ENCODE measurements at regions not wholly inside any gene's neighbourhood (a gene's known extent, or its start where the extent isn't known, plus 50 kb on each side); places are given as distances from the start of the nearest gene placed in this dataset.

GRCh38 chr13:69264362-69265334, 843.0 kb upstream of the ATXN8OS start:
- ATAC-seq (no peak), DNase-seq (no peak)
- TF ChIP-seq CTCF (IDR thresholded peaks at IDR 0.05): no peak
- Mint-ChIP-seq H3K4me1 (no peaks in the 10 kb centered on the region), H3K4me3 (no peak overlapping the region), H3K27me3 (ENCODE audit: low read depth in 2 of 2) (no peaks in the 10 kb centered on the region), H3K36me3 (peaks cover 11% of the 10 kb centered on the region), H3K27ac (no peak overlapping the region), H3K9me3 (peaks cover 12 to 20% of the 10 kb centered on the region in 2 donors)
- Histone ChIP-seq H3K4me3 (ENCODE audit: low read length) (no peak overlapping the region), H3K4me1 (ENCODE audit: control insufficient read depth, insufficient read depth, low read length) (no peaks in the 10 kb centered on the region), H3K27ac (ENCODE audit: low read length) (no peak overlapping the region), H3K36me3 (ENCODE audit: control insufficient read depth, insufficient read depth, low read length) (no peaks in the 10 kb centered on the region), H3K9me3 (ENCODE audit: control insufficient read depth, insufficient read depth, low read length) (peaks cover 9% of the 10 kb centered on the region), H3K27me3 (ENCODE audit: control insufficient read depth, insufficient read depth, low read length) (no peaks in the 10 kb centered on the region)
- WGBS (ENCODE audit: insufficient coverage): 82% methylated on average over 5 of the region's 5 CpGs
- intact Hi-C loops (cut with micrococcal nuclease): no loop called here

- Mint-ChIP-seq H3K27me3 (ENCODE audit: low read depth in 2 of 2) (no peaks in the 10 kb centered on the region), H3K4me3 (no peak overlapping the region), H3K9me3 (peaks cover 6 to 14% of the 10 kb centered on the region in 2 donors), H3K27ac (no peak overlapping the region), H3K36me3 (no peaks in the 10 kb centered on the region), H3K4me1 (no peaks in the 10 kb centered on the region)
- DNase-seq (no peak), ATAC-seq (no peak)
- no peak overlapping the region for H3K4me3 ChIP-seq (ENCODE audit: low read length)
- TF ChIP-seq CTCF (IDR thresholded peaks at IDR 0.05): no peak
- peaks cover 3% of the 10 kb centered on the region for H3K9me3 ChIP-seq (ENCODE audit: control insufficient read depth, insufficient read depth, low read length)
- no CpG with 5 or more reads among the region's 1 CpG for WGBS (ENCODE audit: insufficient coverage)
- H3K36me3 ChIP-seq (ENCODE audit: control insufficient read depth, insufficient read depth, low read length): no peaks in the 10 kb centered on the region
- no peaks in the 10 kb centered on the region for H3K27me3 ChIP-seq (ENCODE audit: control insufficient read depth, insufficient read depth, low read length)
- H3K27ac ChIP-seq (ENCODE audit: low read length): no peak overlapping the region
- H3K4me1 ChIP-seq (ENCODE audit: control insufficient read depth, insufficient read depth, low read length): no peaks in the 10 kb centered on the region
- intact Hi-C loops (cut with micrococcal nuclease): no loop called here
Observed at GRCh38 chr13:69243366-69243765, 864.3 kb upstream of the ATXN8OS start.

DNA sequence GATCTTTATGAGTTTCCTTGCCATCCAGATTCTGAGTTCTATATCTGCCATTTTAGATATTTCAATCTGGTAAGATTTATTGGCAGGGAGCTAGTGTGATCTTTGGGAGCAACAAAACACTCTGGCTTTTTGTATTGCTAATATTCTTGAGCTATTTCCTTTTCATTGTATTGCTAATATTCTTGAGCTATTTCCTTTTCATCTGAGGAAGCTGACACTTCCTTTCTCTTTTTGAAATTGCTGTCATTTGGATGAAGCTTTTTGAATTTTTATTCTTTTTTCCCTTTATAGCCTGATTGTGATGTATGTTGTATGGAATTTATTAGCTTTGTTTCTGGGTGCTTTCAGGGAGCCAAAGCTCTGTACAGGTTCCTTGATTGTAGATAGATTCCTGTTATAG, 873.5 kb upstream of the ATXN8OS start:
- Histone ChIP-seq H3K27ac (ENCODE audit: low read length) (no peak overlapping the region), H3K36me3 (ENCODE audit: control insufficient read depth, insufficient read depth, low read length) (no peaks in the 10 kb centered on the region), H3K4me3 (ENCODE audit: low read length) (no peak overlapping the region), H3K9me3 (ENCODE audit: control insufficient read depth, insufficient read depth, low read length) (peaks cover 15% of the 10 kb centered on the region), H3K4me1 (ENCODE audit: control insufficient read depth, insufficient read depth, low read length) (no peaks in the 10 kb centered on the region), H3K27me3 (ENCODE audit: control insufficient read depth, insufficient read depth, low read length) (no peaks in the 10 kb centered on the region)
- intact Hi-C loops (cut with micrococcal nuclease): no loop called here
- Mint-ChIP-seq H3K27ac (no peak overlapping the region), H3K27me3 (ENCODE audit: low read depth in 2 of 2) (no peaks in the 10 kb centered on the region), H3K36me3 (peaks cover 12% of the 10 kb centered on the region), H3K4me3 (no peak overlapping the region), H3K9me3 (peaks cover 12% of the 10 kb centered on the region in 2 donors), H3K4me1 (no peaks in the 10 kb centered on the region)
- TF ChIP-seq CTCF (IDR thresholded peaks at IDR 0.05): no peak
- DNase-seq: no peak
- no peak for ATAC-seq

Measured in natural killer cell (primary cell).